HG03457 (cell line): ENCODE measurements at regions not wholly inside any gene's neighbourhood (a gene's known extent, or its start where the extent isn't known, plus 50 kb on each side); places are given as distances from the start of the nearest gene placed in this dataset.
"Not testable (repeated sequence)": the region's sequence is repeated elsewhere in the genome, so short reads cannot be mapped to it uniquely, and the experiment has no call there.

Experiments
- ATAC-seq: cut with Tn5 transposase; IDR thresholded peaks from one replicate; pipeline ENCODE4 v1.9.1; 2021; ENCODE audit warnings: moderate number of reproducible peaks; ENCODE audit not compliant: unreplicated experiment

DNA sequence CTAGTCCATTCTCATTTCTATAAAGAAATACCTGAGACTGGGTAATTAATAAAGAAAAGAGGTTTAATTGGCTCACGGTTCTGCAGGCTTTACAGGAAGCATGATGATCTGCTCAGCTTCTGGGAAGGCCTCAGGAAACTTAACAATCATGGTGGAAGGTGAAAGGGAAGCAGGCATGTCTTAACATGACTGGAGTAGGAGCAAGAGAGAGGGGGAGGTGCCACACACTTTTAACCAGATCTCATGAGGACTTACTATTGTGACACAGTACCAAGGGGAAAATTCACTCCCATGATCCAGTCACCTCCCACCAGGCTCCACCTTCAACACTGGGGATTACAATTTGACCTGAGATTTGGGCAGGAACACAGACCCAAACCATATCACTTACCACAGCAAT lies 310.1 kb downstream of the SH3GL2 start:
- not testable (repeated sequence) for ATAC-seq

DNA sequence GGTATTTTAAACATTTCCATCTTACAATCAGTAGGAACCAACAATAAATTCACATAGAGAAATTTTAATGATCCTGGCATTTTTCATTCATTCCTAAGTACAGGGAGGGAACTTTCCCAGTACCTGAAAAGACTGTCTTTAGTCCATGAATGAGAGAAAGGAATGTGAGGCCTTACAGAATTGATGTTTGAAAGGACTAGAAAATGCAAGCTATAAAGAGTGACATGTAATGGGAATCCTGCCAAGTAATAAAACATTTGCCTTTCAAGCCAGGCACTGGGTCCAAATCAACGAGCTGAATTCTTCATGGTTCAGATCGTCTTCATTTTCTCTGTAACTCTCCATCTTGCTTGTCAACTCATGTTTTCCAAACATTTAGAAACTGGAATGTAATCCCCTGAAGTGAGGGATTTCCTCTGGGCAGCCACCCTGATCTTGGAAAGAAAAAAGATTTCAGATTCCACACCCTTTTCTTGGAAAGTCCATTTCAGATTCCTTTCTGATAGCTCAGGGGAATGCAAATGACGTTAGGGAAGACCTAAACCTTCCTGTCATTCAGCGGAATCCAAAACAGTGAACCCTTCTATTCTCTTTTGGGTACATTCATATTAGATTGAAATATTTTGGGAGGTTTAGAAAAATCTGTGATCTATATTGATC lies 315.8 kb downstream of the SH3GL2 start:
- no peak for ATAC-seq

DNA sequence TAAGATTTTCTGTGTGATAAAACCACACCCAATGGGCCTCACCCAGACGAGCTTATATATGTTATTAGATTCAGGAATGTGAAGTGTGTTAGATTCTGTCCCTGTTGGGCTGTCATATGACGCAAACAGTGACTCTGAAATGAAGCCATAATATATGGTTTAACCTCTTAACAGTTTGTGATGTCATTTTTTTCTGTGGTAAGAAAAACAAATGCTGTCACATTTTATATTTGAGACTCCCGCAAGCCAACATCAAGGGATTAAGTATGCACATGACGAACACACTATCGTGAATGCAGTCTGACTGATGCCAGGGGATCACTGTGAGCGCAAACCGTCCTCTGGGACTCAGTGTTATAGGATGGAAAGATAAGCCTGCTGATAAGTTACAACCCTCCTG lies 321.7 kb downstream of the SH3GL2 start:
- no peak for ATAC-seq

DNA sequence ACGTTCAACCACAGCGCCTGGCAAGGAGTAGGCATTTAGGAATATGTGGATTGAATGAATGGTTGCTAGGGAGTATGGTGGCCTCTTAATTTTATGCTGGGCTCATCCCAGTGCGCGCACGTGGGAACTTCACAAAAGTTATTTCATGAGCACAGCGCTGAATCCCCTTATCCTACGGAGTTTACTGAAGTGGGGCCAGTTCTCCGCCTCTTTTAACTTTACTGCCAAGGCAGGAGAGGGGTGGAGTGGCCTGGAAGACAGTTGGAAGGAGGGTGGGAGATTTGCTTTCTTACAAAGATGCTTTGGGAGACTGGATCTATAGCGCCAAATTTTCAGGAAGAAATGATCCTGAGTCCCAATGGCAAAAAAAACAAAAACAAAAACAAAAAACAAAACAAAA lies 326.5 kb downstream of the SH3GL2 start:
- no peak for ATAC-seq

DNA sequence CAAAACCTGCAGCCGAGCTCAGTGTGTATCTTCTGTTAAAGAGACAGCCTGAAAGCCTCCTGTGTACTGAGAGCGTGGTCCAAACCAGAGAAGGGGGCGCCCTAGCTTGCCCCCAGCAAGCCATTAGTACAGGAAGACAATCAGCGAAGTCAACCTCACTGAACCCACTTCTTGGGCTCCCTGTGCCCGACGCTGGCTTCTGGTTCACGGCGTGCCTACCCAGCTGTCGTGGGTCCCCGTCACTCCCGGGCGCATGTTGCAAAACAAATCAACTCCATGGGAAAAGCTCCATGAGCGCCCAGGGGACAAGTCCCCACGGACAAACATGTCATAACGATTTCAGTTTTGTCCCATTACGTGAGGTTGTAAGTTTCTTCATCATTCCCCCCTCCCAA lies 326.9 kb downstream of the SH3GL2 start:
- no peak for ATAC-seq

DNA sequence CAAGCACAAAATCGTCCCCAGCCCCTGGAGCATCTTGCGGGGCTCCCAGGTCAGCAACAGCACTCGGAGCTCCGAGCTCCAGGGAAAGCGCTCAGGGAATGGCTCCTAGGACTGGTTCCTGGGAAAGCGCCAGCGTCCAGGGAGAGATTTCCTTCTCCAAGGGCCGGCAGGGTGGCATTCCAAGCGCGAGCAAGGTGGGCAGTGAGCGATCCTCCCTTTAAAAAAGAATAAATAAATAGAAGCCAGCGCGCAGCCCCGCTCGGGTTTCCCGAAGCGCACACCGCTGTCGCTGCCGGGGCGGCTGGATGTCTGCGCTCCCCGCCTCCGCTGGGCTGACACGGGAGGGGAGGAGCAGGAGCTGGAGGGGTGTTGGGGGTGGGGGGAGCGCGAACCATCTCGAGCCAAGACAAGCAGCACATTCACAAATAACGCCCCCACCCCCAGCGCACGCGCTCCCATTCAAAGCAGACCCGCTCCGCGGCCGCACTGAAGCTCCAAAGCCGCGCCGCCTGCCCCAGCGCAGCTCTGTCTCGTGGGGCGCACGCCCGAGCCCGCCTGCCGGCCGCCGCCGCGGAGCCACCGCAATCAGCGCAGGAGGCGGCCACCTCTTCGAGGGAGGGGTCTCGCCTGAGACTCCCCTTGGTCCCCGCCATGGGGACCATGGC lies 327.4 kb downstream of the SH3GL2 start:
- no peak for ATAC-seq

DNA sequence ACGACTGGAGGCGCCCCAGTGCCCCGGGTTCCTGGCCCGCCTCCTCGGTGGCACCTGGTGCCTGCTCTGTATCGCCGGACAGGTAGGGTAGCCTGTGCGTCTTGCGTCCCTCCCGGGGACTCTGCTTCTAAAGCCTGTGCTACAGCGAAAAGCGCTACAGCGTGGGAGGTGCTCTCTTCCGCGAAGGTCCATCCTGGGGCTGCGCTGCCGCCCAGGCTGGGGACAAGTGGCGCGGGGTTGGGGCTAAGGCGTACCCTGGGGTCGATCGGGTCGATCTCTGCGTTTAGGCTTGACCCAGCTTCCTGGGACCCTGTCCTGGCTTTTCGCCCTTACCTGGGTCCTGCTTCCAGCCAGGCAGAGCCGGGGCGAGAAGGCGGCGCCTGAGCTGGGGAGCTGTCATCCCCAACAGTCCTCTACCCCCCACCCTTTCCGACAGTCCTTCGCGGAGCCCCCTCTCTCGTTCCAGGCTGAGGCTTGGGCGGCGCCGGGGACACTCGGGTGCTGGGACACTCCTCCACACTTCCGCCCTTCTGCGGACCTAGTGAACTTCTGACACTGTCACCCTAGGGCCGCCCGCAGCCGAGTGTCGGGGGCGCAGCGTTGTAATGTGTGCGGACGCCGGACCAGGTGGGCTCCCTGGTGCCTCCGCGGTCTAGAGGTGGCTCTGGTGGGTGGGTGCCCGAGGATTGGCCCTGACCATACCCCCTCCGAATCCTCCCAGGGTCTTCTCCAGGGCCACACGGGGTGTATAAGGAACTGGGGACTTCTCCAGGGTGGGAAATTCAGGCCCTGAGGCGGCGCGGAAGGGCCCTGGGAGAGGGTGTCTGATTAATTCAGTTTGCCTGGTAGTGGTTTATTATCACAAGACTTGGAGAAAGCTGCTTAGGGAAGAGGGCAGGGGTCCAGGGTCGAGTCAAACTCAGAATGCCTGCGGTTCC lies 328.2 kb downstream of the SH3GL2 start:
- ATAC-seq = no peak

DNA sequence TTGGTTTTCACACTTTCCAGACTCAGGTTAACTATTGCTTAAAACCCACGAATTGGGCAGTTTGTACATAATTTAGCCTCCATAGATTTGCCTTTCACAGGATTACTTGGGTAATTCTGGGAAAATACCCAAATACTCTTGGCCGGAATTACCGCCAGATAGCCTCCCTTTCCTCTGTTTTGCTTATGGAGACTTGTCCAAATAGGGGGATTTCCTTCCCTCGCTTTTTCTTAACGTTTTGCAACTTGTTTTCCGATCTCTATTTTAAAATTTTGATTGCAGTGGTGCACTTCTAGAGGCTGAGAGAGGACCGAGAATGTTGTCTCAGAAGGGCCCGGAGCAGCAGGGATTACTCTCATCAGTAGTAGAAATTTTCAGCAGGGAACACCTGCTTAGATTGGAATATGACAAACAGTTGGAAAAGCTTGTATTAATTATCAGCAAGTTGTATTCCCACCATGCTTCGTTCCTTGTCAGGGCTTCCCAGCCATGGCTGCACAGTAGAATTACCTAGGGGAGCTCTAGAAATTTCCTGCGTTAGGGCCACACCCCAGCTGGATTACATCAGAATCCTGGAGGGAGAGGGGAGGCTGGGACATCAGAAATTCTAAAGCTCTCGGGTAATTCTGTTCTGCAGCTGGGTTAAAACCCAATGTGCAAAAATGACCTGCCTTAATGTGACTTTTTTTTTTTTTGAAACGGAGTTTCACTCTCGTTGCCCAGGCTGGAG lies 329.1 kb downstream of the SH3GL2 start:
- ATAC-seq = no peak

DNA sequence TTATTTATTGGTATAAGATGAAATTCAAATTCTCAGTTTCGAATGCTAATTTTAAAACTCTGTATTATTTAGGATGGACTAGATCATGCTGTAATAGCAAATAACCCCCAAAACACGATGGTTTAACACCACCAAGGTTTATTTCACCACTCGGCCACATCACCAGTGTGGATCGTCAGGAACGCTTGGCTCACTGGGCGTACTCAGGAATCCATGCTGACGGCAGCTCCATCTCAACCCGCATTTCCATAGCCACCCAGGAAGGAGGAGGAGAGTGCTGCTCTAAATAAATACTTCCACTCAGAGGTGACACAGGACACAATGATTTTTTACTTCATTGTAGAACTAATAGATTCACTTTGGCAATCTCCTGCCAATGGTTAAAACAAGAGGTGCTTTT lies 347.4 kb downstream of the SH3GL2 start:
- no peak for ATAC-seq

DNA sequence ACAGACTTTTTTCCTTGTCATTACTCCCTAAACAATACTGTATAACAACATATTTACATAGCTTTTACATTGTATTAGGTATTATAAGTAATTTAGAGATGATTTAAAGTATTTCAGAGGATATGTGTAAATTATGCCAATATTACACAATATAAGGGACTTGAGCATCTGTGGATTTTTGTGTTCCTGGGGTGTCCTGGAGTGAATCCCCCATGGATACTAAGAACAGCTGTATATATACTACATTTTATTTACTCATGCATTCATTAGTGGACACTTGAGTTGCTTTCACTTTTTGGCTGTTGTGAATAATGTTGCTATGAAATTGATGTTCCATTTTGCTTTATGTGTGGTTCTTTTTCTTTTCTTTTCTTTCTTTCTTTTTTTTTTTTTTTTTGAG lies 348.8 kb downstream of the SH3GL2 start:
- ATAC-seq = no peak

DNA sequence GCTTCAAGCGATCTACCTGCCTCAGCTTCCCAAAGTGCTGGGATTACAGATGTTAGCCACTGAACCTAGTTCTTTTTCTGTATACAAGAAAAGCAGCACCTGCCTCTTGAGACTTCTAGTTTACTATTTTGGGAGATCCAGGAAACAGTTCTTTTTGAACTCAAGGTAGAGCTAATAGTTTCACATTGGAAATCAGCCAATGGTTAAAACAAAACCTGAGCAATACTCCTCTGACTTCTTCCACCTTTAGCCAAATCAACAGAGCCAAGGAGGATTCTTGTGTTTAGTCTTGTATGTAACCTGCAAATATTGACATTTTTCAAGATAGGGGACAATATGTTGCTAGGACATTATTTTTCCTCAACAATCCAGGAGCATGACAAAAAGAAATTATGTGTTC lies 349.4 kb downstream of the SH3GL2 start:
- no peak for ATAC-seq

DNA sequence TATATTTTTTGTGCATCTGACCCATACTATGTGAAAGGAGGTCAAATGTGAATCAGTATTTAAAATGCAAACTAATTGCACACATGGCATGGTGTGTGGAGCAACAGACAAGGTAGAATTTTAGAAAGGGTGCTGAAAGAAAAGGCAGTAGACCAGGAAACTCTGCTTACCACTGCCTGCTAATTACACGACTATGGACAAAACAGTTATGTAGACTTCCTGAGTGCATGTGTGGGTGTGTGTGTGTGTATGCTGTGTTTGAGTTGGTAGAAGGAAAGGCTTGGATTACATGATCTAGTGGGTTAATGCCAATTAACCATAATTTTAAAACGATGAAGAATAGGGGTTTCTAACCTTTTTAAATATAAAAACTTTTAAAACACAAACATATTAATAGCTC lies 349.9 kb downstream of the SH3GL2 start:
- no peak for ATAC-seq

DNA sequence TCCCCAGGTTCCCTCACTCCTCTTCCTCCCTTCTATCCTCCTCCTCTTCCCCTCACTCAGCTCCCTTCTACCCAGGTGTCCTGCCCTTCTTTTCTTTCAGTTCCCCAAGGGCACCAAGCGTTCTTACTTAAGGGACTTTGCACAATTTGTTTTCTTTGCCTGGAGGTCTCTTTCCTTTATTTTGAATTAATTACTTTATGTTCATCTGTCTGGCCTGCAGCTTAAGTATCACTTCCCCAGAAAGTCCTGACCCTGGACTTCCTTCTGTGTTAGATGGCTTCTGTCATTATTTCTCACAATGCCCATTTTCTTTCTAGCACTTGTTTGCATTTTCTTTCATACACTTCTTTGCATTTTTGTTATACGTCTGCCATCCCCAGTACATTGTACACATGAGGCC lies 350.6 kb downstream of the SH3GL2 start:
- ATAC-seq = no peak

DNA sequence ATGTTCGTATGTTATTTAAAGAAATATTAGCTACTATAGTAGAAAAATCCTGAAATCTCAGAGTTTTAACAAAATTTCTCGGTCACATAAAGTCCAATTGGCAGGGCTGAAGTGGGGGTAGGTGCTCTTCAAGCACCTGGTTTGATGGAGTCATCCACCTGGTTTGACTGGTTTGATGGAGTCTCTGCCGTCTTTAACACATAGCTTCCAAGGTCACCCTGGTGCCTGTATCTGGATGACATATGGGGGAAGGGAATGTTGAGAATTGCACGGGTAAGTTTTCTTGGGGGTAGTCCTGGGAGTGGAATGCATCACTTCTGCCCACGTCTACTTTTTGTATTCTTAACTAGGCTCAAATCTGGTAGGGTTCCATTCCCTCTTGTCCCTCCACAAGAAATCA lies 351.2 kb downstream of the SH3GL2 start:
- ATAC-seq = no peak

DNA sequence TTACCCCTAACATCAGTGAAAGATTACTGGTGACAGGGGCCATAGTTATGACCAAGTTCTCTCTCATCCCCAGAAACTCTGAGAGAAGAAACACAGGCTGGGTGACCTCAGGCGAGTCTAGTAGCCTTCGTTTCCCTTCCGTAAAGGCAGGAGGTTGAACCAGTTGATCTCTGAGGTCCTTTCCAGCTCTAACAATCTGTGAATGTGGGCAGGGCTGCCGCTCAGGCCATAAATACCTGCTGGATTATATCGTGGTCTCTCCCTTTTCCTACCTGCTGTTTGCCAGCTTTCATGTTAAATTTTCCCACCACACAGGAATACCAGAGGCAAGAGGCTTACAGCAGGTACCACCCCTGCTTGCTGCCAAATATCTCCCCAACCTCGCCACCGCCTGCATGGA lies 357.5 kb downstream of the SH3GL2 start:
- no peak for ATAC-seq

DNA sequence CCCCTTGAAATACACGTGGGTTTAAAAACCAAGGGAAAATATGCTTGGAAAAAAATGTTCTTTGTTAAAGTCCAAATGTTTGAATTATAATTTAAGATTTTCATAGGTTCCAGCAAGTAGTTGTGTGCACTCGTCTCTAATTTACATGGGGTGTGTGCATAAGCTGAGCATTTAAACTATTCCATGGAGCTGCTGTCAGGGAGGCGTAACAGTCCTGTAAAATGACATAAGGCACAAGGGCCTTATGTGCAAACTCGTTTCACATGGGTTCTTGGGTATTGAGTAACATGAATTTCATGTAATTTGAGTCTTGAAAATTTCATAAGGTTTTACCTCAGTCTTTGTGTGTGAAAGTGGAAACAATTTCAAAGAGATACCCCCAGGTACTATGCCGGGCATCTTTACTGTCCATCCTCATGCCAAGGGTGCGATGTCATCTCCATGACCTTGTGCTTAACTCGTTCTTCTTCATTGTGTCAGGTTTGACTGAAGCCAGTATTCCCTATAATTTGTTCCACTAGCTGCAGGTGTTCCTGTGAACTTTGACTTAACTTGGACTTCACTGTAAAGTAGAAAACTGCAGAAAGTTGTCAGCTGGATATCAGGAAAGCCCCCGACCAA lies 359.3 kb downstream of the SH3GL2 start:
- no peak for ATAC-seq

DNA sequence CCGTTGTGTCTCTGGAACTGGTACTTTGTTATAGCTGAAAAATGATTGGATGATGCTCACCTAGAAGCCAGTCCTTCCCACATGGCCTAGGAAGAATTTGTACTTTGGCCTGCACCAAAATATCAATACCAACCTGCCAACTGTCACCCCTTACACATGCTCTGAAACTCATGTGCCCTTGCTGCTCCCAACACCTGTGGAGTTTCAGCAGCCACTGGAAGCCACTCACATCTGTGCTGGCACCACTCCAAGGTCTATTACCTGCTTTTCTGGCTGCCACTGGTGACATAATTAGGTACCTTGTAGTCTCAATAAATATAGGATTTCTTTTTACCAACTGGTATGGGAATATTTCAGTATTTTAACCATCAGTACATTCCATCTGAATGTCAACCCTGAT lies 363.6 kb downstream of the SH3GL2 start:
- ATAC-seq = no peak

DNA sequence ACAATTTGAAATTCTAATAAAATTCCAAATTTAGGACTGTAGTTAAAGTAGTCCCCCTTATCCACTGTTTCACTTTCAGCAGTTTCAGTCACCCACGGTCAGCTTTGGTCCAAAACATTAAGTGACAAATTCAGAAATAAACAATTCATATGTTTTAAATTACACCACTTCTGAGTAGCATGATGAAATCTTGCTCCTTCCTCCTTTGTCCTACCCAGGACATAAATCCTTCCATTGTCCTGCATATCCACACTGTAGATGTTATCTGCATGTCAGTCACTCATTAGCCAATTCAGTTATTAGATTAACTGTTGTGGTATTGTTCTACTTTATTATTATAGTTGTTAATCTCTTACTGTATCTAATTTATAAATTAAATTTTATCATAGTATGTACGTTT lies 376.5 kb downstream of the SH3GL2 start:
- no peak for ATAC-seq

DNA sequence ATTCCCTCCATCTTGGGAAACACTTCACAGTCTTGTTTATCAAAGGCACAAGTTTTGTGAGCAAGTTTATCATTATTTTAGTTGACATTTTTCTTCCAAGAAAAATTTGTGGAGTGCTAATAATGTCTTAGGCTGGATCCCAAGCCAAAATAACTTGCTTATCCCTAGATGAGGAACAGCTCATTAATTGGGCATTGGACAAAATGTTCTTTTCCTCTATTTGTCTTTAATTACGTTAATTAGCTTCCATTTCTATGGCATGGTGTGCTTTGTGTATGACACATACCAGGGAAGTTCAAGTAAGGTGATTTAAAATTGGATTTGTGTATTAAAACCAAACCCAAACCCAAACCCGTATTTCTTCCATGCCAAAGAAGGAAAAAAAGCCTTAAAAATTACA lies 379.5 kb downstream of the SH3GL2 start:
- no peak for ATAC-seq

DNA sequence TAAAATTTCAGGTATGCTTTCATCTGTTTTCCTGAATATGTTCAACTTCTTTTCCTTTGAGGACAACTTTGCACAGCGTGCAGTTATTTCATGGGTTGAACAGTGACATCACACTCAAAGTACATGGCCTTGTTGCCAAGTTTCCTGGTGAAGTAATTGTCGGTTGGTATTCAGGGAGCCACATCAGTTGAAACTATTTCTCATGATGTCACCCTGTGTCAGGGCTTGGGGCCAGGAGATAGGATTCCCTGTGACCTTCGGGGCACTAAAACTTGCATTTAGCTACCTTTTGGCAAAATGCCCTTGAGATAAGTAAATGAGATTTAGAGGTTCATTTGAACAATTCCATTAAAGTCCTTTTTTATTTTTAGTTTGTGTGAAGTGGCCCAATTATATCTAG lies 383.9 kb downstream of the SH3GL2 start:
- no peak for ATAC-seq

DNA sequence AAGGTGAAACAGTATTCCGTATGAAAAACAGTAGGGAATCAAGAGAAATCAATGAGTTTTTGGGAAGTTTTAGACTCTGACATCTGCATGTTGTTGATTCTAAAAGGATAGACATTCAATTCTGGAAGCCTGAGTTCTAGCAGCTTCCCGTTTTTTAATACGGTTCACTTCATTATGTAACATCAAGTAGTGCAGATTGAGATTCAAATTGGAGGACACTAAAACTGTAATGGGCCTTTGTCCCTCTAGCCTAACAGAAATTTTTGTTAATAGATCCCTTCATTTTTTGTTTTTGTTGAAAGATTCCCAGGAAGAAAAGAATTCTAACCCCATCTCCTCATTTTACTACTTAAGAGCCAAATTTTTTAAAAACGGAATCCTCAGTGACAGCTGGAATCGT lies 384.6 kb downstream of the SH3GL2 start:
- no peak for ATAC-seq
